ENCODE measurements at regions not wholly inside any gene's neighbourhood (a gene's known extent, or its start where the extent isn't known, plus 50 kb on each side); places are given as distances from the start of the nearest gene placed in this dataset.

- TF ChIP-seq, protein P1, sequence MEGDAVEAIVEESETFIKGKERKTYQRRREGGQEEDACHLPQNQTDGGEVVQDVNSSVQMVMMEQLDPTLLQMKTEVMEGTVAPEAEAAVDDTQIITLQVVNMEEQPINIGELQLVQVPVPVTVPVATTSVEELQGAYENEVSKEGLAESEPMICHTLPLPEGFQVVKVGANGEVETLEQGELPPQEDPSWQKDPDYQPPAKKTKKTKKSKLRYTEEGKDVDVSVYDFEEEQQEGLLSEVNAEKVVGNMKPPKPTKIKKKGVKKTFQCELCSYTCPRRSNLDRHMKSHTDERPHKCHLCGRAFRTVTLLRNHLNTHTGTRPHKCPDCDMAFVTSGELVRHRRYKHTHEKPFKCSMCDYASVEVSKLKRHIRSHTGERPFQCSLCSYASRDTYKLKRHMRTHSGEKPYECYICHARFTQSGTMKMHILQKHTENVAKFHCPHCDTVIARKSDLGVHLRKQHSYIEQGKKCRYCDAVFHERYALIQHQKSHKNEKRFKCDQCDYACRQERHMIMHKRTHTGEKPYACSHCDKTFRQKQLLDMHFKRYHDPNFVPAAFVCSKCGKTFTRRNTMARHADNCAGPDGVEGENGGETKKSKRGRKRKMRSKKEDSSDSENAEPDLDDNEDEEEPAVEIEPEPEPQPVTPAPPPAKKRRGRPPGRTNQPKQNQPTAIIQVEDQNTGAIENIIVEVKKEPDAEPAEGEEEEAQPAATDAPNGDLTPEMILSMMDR (IDR thresholded peaks at IDR 0.05), result no peak
- TF ChIP-seq POLR2A (IDR thresholded peaks at IDR 0.05), result no peak
- no peak for TF ChIP-seq POLR2AphosphoS5 (IDR thresholded peaks at IDR 0.05)
These were observed 470.3 kb upstream of the FRG2C start for GRCh38 chr3:75193797-75194196.
